ENCODE measurements at regions not wholly inside any gene's neighbourhood (a gene's known extent, or its start where the extent isn't known, plus 50 kb on each side); places are given as distances from the start of the nearest gene placed in this dataset.

GRCh38 chr10:81303656-81304055 lies 571.3 kb upstream of the NRG3 start:
- TF ChIP-seq CTCF (IDR thresholded peaks at IDR 0.05; ENCODE audit: insufficient read depth, low read depth, low read length) = no peak
- no peak for DNase-seq (ENCODE audit: low read depth)
- H3K4me3 ChIP-seq (ENCODE audit: low read depth, low read length) = no peak overlapping the region

GRCh38 chr10:81306971-81307782 lies 567.8 kb upstream of the NRG3 start:
- no peak for TF ChIP-seq CTCF (IDR thresholded peaks at IDR 0.05; ENCODE audit: insufficient read depth, low read depth, low read length)
- no peak for DNase-seq (ENCODE audit: low read depth)

GRCh38 chr10:81309041-81309552 lies 565.9 kb upstream of the NRG3 start:
- no peak overlapping the region for H3K4me3 ChIP-seq (ENCODE audit: low read depth, low read length)
- no peak for DNase-seq (ENCODE audit: low read depth)
- TF ChIP-seq CTCF (IDR thresholded peaks at IDR 0.05; ENCODE audit: insufficient read depth, low read depth, low read length) = no peak

More at GRCh38 chr10:81306971-81307782, 567.8 kb upstream of the NRG3 start:
- H3K4me3 ChIP-seq (ENCODE audit: low read depth, low read length) = no peak overlapping the region

- H3K4me3 ChIP-seq (ENCODE audit: low read depth, low read length) = no peak overlapping the region
- no peak for TF ChIP-seq CTCF (IDR thresholded peaks at IDR 0.05; ENCODE audit: insufficient read depth, low read depth, low read length)
Measured at GRCh38 chr10:81314471-81314870, 560.5 kb upstream of the NRG3 start.

GRCh38 chr10:81315026-81315425 lies 560.0 kb upstream of the NRG3 start:
- no peak for DNase-seq (ENCODE audit: low read depth)
- no peak for TF ChIP-seq CTCF (IDR thresholded peaks at IDR 0.05; ENCODE audit: insufficient read depth, low read depth, low read length)
- no peak overlapping the region for H3K4me3 ChIP-seq (ENCODE audit: low read depth, low read length)

More at GRCh38 chr10:81314471-81314870, 560.5 kb upstream of the NRG3 start:
- no peak for DNase-seq (ENCODE audit: low read depth)

GRCh38 chr10:81348003-81348402 lies 527.0 kb upstream of the NRG3 start:
- no peak overlapping the region for H3K4me3 ChIP-seq (ENCODE audit: low read depth, low read length)
- no peak for DNase-seq (ENCODE audit: low read depth)
- no peak for TF ChIP-seq CTCF (IDR thresholded peaks at IDR 0.05; ENCODE audit: insufficient read depth, low read depth, low read length)

All from fibroblast of villous mesenchyme (primary cell).